Urinary bladder (tissue), 3 donors: ENCODE measurements at regions not wholly inside any gene's neighbourhood (a gene's known extent, or its start where the extent isn't known, plus 50 kb on each side); places are given as distances from the start of the nearest gene placed in this dataset.

Experiments
- DNase-seq: peaks from one replicate; pipeline ENCODE4 v3.0.0-alpha.2; 2015; ENCODE audit errors: extremely low spot score
- H3K27ac ChIP-seq: one replicate; pipeline ENCODE4 v1.5.1; 2013; ENCODE audit warnings: low read depth, mild to moderate bottlenecking, moderate library complexity
- H3K36me3 ChIP-seq: one replicate; pipeline ENCODE4 v1.6.1; 2013; ENCODE audit warnings: mild to moderate bottlenecking, moderate library complexity; ENCODE audit not compliant: insufficient read depth
- H3K4me1 ChIP-seq: one replicate; pipeline ENCODE4 v1.6.1; 2013; ENCODE audit warnings: mild to moderate bottlenecking, moderate library complexity; ENCODE audit not compliant: insufficient read depth
- H3K4me3 ChIP-seq: one replicate; pipeline ENCODE4 v1.5.1; 2013; ENCODE audit warnings: low read depth, low read length
- WGBS: extraction: QIAGEN DNeasy Blood & Tissue Kit; methylation state at CpG from one replicate; pipeline ENCODE4 v1.1.7; 2013; 5-methylcytosine and 5-hydroxymethylcytosine counted together
- donor health status: healthy with polysubstance abuse.
- donor health status: healthy.

DNA sequence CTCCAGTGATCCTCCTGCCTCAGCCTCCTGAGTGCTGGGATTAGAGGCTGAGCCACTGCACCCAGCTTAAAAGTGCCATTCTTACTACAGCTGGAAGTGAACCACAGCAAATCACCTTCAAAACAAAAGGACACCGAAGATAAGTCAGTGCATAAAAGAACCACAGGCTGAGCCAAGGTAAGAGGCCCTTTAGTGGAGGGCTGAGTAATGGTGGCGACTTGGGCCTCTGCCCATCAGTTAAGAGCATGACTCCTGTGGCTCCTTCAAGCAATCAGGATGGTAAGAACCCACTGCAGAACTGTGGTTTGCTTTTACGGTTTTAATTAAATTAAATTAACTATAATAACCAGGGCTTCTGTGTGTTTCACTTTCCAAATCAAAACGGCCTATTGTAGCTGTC is 75.1 kb downstream of the CTAGE1 start:
- no peak for DNase-seq
- Histone ChIP-seq H3K27ac (no peak overlapping the region), H3K4me1 (no peaks in the 10 kb centered on the region), H3K4me3 (no peak overlapping the region), H3K36me3 (no peaks in the 10 kb centered on the region)
- WGBS = 42% methylated on average over 4 of the region's 4 CpGs

DNA sequence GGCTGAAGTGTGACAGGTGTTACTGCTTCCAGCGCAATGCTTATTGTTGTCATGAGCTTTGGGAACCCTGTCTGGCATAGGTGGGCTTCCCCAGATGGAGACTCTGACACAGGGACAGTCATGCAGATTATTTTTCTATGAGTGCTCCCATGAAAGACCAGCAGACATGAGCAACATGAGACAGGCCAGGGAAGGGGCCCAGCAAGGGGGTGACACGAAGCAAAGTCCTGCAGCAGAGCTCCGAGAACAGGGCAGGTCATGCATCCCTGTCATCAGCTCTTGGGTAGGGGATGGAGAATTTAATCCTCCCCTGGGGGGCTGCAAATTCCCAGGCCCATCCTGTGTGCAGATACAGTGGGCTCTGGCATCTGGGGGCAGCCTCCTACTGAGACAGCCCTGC is 77.4 kb downstream of the CTAGE1 start:
- no peaks in the 10 kb centered on the region for H3K36me3 ChIP-seq
- no peak overlapping the region for H3K27ac ChIP-seq
- WGBS = 87% methylated on average over 3 of the region's 3 CpGs
- peaks cover 2% of the 10 kb centered on the region for H3K4me1 ChIP-seq
- DNase-seq = no peak
- H3K4me3 ChIP-seq = no peak overlapping the region

DNA sequence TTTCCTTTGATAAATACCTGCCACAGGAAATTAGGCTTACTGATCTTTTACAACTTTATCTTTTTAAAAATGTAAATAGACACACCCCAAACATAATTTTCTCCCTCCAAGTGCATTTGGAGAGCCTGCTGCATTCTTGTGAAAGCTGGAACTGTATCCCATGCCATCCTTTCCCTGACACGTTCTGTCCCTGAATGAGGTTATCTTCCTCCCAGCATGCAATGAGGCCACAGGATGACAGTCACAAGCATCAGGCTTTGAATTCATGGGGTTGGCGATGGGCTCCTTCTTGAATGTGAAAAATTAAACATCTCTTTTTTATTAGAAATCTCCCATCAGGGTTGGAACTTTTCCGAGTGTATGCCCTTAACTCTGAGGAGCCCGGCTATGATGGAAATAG is 77.8 kb downstream of the CTAGE1 start:
- H3K4me1 ChIP-seq = peaks cover 2% of the 10 kb centered on the region
- H3K4me3 ChIP-seq = no peak overlapping the region
- no peaks in the 10 kb centered on the region for H3K36me3 ChIP-seq
- no peak for DNase-seq
- no peak overlapping the region for H3K27ac ChIP-seq
- WGBS = 71% methylated on average over 4 of the region's 4 CpGs

DNA sequence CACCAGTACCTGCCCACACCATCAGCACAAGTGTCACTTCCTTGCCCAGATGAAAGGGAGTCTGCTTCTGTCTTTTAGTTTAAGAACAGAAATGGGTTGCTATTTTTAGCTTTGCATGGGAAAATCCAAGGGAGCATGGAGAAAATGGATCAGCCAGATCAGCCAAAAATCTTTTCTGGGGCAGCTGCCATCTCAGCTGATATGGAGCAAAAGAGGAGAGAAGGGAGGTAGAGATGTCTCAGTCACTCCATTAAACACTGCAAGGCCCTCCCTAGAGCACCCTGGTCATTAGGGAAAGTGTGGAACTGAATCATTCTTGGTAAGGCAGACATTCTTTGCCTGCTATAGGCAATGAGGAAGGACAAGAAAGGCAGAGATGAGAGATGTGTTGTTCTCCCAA is 79.9 kb downstream of the CTAGE1 start:
- H3K4me1 ChIP-seq = peaks cover 2% of the 10 kb centered on the region
- H3K4me3 ChIP-seq = no peak overlapping the region
- no peak for DNase-seq
- no peak overlapping the region for H3K27ac ChIP-seq
- no peaks in the 10 kb centered on the region for H3K36me3 ChIP-seq

DNA sequence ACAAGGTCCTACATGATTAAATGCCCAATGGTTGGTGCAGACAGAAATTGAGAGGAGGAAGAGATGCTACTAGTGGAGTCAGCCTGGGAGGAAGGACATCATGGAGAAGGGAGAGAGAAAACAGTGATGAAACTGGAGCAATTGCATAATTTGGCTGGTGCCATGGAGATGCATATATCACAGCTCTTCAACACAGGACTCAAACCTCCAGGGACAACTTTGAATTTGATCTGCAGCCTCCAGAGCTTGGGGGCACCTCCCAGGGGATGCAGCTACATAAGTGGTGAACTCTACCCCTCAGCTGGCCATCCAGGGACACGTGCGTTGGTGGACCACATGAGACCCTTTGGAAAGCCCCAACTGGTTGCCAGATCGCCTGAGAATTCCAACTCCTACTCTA is 80.4 kb downstream of the CTAGE1 start:
- Histone ChIP-seq H3K4me1 (peaks cover 2% of the 10 kb centered on the region), H3K4me3 (no peak overlapping the region), H3K36me3 (no peaks in the 10 kb centered on the region), H3K27ac (no peak overlapping the region)
- 61% methylated on average over 3 of the region's 3 CpGs for WGBS
- no peak for DNase-seq

DNA sequence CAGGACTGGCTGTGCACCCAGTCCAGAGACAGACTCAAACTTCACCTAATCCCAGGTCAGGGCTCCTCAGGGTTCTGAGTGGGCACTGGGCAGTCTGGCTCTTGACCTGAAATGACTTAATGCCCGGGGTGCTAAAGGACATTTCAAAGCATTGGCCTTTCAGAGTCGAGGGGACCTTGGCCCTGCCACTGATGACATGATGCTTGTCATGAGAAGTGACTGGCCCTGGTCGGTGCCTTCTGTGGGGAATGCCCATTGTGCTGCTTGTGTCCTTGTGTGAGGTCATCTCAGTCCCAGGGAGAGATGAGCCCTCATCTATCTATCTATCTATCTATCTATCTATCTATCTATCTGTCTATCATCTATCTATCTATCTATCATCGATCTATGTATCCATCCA is 81.3 kb downstream of the CTAGE1 start:
- H3K27ac ChIP-seq = no peak overlapping the region
- no peaks in the 10 kb centered on the region for H3K36me3 ChIP-seq
- no peak for DNase-seq
- 92% methylated on average over 4 of the region's 4 CpGs for WGBS
- peaks cover 2% of the 10 kb centered on the region for H3K4me1 ChIP-seq
- no peak overlapping the region for H3K4me3 ChIP-seq

DNA sequence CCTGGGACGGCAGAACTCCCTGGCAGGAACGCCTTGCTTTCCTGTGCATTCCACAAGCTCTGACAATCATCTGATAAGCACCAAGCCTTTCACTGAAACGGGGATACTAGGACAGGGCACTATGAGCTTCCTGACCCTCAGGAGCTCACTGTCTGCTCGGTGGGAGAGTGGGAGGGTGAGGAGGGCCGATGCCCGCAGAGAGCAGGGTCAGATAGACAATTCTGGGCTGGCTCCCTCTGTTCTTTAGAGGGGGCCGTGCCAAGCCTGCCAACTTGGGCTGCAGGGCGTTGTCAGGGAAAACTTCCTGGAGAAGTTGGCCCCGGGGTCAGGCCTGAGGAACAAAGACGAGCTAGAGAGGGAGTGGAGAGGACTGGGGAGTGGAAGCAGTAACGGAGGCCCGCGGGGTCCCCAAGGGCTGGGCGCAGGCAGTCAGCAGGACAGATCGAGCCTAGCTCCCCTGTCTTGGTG is 82.0 kb downstream of the CTAGE1 start:
- no peak overlapping the region for H3K4me3 ChIP-seq
- peaks cover 2% of the 10 kb centered on the region for H3K4me1 ChIP-seq
- no peak for DNase-seq
- WGBS = 71% methylated on average over 15 of the region's 15 CpGs
- H3K27ac ChIP-seq = no peak overlapping the region
- no peaks in the 10 kb centered on the region for H3K36me3 ChIP-seq

DNA sequence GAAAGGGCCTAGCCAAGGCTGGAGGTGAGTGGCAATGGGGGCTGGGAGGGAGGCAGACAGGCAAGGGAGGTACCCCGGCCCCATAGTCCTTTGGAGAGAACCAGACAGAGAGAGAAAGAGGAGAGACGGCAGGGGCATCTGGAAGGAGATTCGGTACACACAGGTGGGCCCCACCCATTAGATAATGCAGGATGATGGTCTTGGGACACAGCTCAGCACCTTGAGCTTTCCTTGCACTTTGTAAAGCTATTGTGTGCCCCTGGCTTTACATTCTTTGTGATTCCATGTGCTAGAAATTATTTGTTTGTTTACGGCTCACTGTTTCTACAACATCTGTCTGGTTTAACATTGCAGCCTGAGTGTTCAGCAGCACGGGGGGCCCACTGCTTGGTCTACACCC is 83.1 kb downstream of the CTAGE1 start:
- Histone ChIP-seq H3K4me1 (peaks cover 2% of the 10 kb centered on the region), H3K4me3 (no peak overlapping the region), H3K27ac (no peak overlapping the region), H3K36me3 (no peaks in the 10 kb centered on the region)
- WGBS = 93% methylated on average over 5 of the region's 5 CpGs
- DNase-seq = no peak

DNA sequence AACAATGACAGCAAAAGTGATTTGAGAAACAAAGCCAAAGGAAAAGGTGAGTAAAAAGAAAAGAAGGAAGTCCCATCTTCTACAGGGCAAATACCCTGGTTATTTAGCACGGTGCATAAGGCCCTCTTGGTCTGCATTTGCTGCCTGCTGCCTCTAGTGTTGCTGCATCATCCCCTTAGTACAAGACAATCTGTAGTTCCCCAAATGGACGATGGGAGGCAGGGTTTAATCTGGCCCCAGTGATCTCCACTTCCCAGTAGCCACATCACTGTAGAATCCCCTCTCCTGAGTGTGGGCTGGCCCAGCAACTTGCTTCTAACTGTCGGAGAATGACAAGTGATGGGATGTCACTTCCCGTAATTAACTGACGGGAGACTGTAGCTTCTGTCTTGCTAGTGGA is 85.1 kb downstream of the CTAGE1 start:
- H3K36me3 ChIP-seq = no peaks in the 10 kb centered on the region
- H3K27ac ChIP-seq = no peak overlapping the region
- no peak overlapping the region for H3K4me3 ChIP-seq
- peaks cover 2% of the 10 kb centered on the region for H3K4me1 ChIP-seq
- WGBS = 78% methylated on average over 5 of the region's 5 CpGs
- no peak for DNase-seq

DNA sequence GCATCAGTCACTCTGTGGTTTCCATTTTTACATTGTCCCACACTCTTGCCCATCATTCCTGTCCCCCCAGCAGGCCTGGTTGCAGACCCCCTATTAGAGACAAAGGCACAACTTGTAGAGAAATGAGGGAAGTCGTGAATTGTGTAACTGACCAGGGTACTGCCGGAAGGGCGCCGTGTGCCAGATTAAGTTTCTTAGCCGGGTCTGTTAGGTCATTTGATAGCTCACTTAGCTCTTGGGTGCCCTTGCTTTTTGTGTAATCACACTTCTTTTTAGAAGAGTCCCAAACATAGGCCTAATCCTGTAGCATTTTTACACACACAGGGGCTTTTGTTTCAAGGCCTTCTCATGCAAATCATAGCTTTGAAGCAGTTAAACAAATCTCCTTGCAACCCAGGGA is 87.2 kb downstream of the CTAGE1 start:
- Histone ChIP-seq H3K4me3 (no peak overlapping the region), H3K4me1 (no peaks in the 10 kb centered on the region), H3K36me3 (no peaks in the 10 kb centered on the region), H3K27ac (no peak overlapping the region)
- WGBS = 90% methylated on average over 5 of the region's 5 CpGs
- no peak for DNase-seq

DNA sequence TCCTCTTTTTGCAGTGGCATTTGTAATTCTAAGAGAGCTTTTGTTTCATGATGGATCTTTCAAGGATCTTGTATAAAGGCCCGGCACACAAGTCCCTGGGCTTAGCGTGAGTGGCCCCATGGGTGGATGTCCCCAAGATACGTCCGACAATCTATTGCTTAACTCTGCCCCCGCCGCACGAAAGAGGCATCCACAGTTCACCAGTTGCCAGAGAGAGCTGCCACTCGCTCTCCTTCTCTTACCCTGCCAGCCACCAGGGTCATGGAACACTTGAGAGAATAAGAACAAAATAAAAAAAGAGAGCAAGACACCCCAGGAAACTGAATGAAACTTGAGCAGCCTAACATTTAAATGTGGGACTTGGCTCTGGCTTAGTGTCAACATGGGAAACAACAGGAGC is 92.3 kb downstream of the CTAGE1 start:
- no peak for DNase-seq
- Histone ChIP-seq H3K36me3 (no peaks in the 10 kb centered on the region), H3K4me1 (no peaks in the 10 kb centered on the region), H3K4me3 (no peak overlapping the region), H3K27ac (no peak overlapping the region)
- WGBS = 97% methylated on average over 8 of the region's 8 CpGs

DNA sequence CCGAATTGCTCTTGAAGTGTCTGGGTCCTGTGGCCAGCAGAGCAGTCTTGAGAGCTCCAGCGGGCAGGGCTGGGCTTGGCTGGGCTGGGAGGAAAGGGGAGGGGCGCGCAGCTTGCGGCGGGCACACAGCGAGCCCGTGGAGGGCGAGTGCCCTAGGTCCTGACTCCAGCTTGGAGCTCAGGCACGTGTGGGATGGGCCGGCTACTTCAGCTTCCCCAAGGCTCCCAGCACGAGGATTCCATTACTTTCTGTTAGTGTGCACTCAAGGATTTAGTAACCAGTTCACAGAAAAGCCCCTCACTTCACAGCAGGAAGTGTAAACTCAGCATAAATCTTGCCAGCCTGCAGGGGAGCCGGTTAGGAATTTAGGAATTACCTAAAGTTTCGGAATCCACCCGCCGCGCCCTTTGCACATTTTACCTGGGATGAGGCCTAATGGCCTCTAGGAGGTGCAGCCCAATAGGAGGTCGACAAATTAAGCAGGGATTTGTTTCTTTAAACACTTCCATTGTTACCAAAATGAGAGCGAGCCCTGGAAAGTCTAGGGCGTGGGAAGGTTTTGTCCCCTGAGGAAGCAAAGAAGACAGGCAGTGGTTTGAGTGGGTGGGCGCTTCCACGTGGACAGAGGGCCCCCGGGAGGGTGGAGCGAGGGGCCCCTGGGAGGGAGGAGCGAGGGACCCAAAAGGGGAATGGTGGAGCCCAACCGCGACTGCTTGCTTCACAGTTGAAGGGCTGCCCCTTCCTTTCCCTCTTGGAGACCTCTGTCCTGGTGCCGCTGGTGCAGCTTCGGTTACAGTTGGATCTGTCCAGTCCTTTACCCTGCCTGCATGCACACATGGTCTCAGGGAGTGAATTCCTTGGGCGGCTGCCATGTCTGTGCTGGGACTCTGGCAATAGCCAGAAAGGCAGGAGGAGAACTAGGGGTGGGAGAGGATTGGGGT is 93.3 kb downstream of the CTAGE1 start:
- H3K27ac ChIP-seq = no peak overlapping the region
- DNase-seq = no peak
- H3K4me1 ChIP-seq = no peaks in the 10 kb centered on the region
- no peaks in the 10 kb centered on the region for H3K36me3 ChIP-seq
- H3K4me3 ChIP-seq = peak overlapping the region; percentile 20
- WGBS = 13% methylated on average over 30 of the region's 30 CpGs

DNA sequence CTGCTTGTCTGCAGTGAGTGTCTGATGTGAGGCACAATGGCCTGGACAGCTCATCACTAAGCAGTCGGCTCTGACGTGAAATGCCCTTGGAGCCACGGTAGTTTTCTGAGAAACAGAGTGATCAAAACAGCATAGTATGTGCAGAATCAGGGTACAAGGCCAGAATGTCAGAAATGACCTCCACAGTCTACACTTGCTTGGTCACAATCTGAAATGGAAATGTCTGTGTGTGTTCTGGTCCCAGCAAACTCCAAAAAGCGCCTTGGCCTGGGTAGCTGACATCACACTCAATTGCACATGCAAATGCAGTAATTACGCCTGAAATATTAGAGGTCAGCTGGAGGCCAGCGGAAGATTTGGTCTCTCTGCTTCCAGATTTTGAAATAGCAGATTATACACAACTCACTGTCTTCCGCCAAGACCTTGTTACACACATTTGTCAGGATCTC is 95.4 kb downstream of the CTAGE1 start:
- no peaks in the 10 kb centered on the region for H3K36me3 ChIP-seq
- no peak overlapping the region for H3K27ac ChIP-seq
- DNase-seq = no peak
- no peaks in the 10 kb centered on the region for H3K4me1 ChIP-seq
- no peak overlapping the region for H3K4me3 ChIP-seq
- WGBS = 61% methylated on average over 7 of the region's 7 CpGs

DNA sequence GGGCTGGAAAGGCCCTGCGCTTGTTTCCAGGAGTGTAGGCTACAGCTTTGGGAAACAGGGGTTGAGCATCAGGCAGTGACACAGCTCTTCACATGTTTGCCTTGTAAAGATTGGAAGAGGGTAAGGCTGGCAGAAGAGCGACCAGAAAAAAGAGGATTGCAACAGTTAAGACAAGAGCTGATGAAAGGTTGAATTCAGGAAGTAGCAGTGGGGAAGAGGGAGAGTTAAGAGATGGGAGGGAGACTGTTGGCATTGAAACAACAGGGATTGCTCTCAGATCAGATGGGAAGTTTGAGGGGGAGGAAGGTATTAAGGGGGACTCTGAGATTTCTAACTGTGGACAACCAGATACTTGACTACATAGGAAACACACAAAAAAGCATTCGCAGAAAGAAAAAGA is 96.9 kb downstream of the CTAGE1 start:
- no peaks in the 10 kb centered on the region for H3K36me3 ChIP-seq
- 84% methylated on average over 3 of the region's 3 CpGs for WGBS
- no peak overlapping the region for H3K27ac ChIP-seq
- no peak overlapping the region for H3K4me3 ChIP-seq
- no peak for DNase-seq
- H3K4me1 ChIP-seq = no peaks in the 10 kb centered on the region
